SK-N-SH treated with all-trans-retinoic acid at 6 μM for 48 hours (cell line): ENCODE measurements at regions not wholly inside any gene's neighbourhood (a gene's known extent, or its start where the extent isn't known, plus 50 kb on each side); places are given as distances from the start of the nearest gene placed in this dataset.
"Not testable (repeated sequence)": the region's sequence is repeated elsewhere in the genome, so short reads cannot be mapped to it uniquely, and the experiment has no call there.

Experiments
- ATAC-seq: fragments of 200-7000 bp; cut with Tn5 transposase; 3 replicates; pipeline ENCODE4 v1.9.1; 2020; ENCODE audit warnings: mild to moderate bottlenecking, moderate library complexity
- ARNTL ChIP-seq: fragments of 450-650 bp; formaldehyde crosslinking; IDR thresholded peaks from 2 replicates; pipeline ENCODE4 v1.5.0; 2020; ENCODE audit warnings: low read depth, mild to moderate bottlenecking, moderate library complexity, borderline replicate concordance
- BACH2 ChIP-seq: fragments of 250-450 bp; sonication (Bioruptor Pico); IDR thresholded peaks from 2 replicates; pipeline ENCODE4 v1.9.0; 2021; ENCODE audit warnings: mild to moderate bottlenecking, borderline replicate concordance
- CREB5 ChIP-seq: fragments of 250-450 bp; sonication (Bioruptor Pico); IDR thresholded peaks from 2 replicates; pipeline ENCODE4 v1.5.1; 2020; ENCODE audit warnings: low read depth, mild to moderate bottlenecking, moderate library complexity
- CSDC2 ChIP-seq: fragments of 250-450 bp; sonication (Bioruptor Pico); IDR thresholded peaks from 2 replicates; pipeline ENCODE4 v1.5.0; 2020; ENCODE audit warnings: mild to moderate bottlenecking, moderate library complexity
- ESRRG ChIP-seq: fragments of 250-450 bp; sonication (Bioruptor Pico); IDR thresholded peaks from 2 replicates; pipeline ENCODE4 v1.6.1; 2021; ENCODE audit warnings: mild to moderate bottlenecking
- GLIS3 ChIP-seq: fragments of 250-450 bp; sonication (Bioruptor Pico); IDR thresholded peaks from 2 replicates; pipeline ENCODE4 v1.5.0; 2020; ENCODE audit warnings: mild to moderate bottlenecking, moderate library complexity
- ISL1 ChIP-seq: fragments of 250-450 bp; sonication (Bioruptor Pico); IDR thresholded peaks from 2 replicates; pipeline ENCODE4 v2.1.2; 2022; ENCODE audit warnings: mild to moderate bottlenecking, moderate library complexity
- OSR1 ChIP-seq: fragments of 250-450 bp; sonication (Bioruptor Pico); IDR thresholded peaks from 2 replicates; pipeline ENCODE4 v1.8.0; 2022; ENCODE audit warnings: moderate library complexity, mild to moderate bottlenecking, inconsistent platforms
- PATZ1 ChIP-seq: fragments of 250-450 bp; sonication (Bioruptor Pico); IDR thresholded peaks from 2 replicates; pipeline ENCODE4 v1.8.0; 2020; ENCODE audit warnings: mild to moderate bottlenecking, moderate library complexity, borderline replicate concordance
- PPARA ChIP-seq: fragments of 250-450 bp; sonication (Bioruptor Pico); IDR thresholded peaks from 2 replicates; pipeline ENCODE4 v1.5.0; 2020; ENCODE audit warnings: mild to moderate bottlenecking, borderline replicate concordance
- RARB ChIP-seq: fragments of 250-450 bp; sonication (Bioruptor Pico); IDR thresholded peaks from 2 replicates; pipeline ENCODE4 v1.8.0; 2021; ENCODE audit warnings: mild to moderate bottlenecking, moderate library complexity
- SNAI2 ChIP-seq: fragments of 250-450 bp; sonication (Bioruptor Pico); IDR thresholded peaks from 2 replicates; pipeline ENCODE4 v1.5.0; 2020; ENCODE audit warnings: mild to moderate bottlenecking, moderate library complexity
- TCF4 ChIP-seq: fragments of 250-450 bp; sonication (Bioruptor Pico); IDR thresholded peaks from 2 replicates; pipeline ENCODE4 v1.8.0; 2021; ENCODE audit warnings: mild to moderate bottlenecking, moderate library complexity, borderline replicate concordance
- TOX ChIP-seq: fragments of 250-450 bp; sonication (Bioruptor Pico); IDR thresholded peaks from 2 replicates; pipeline ENCODE4 v1.8.0; 2021; ENCODE audit warnings: mild to moderate bottlenecking, moderate library complexity, borderline replicate concordance
- TSHZ2 ChIP-seq: fragments of 250-450 bp; sonication (Bioruptor Pico); IDR thresholded peaks from 2 replicates; pipeline ENCODE4 v1.5.0; 2020; ENCODE audit warnings: mild to moderate bottlenecking, moderate library complexity
- ZC3H10 ChIP-seq: fragments of 250-450 bp; sonication (Bioruptor Pico); IDR thresholded peaks from 2 replicates; pipeline ENCODE4 v1.5.1; 2021; ENCODE audit warnings: mild to moderate bottlenecking, moderate library complexity
- ZFP3 ChIP-seq: fragments of 250-450 bp; sonication (Bioruptor Pico); IDR thresholded peaks from 2 replicates; pipeline ENCODE4 v1.5.0; 2020; ENCODE audit warnings: mild to moderate bottlenecking, moderate library complexity
- ZFP30 ChIP-seq: fragments of 450-650 bp; formaldehyde crosslinking; IDR thresholded peaks from 2 replicates; pipeline ENCODE4 v1.5.0; 2022; ENCODE audit warnings: mild to moderate bottlenecking, moderate library complexity
- ZNF565 ChIP-seq: fragments of 450-650 bp; formaldehyde crosslinking; conservative IDR thresholded peaks from 2 replicates; pipeline ENCODE4 v1.5.0; 2020; ENCODE audit warnings: low read depth, mild to moderate bottlenecking, moderate library complexity
- ZNF8 ChIP-seq: fragments of 450-650 bp; formaldehyde crosslinking; IDR thresholded peaks from 2 replicates; pipeline ENCODE4 v1.5.0; 2020; ENCODE audit warnings: mild to moderate bottlenecking, moderate library complexity
- TF ChIP-seq, protein P1 (sequence below): fragments of 250-450 bp; sonication (Bioruptor Pico); IDR thresholded peaks from 2 replicates; pipeline ENCODE4 v1.8.0; 2021; ENCODE audit warnings: low read depth, mild to moderate bottlenecking, moderate library complexity, borderline replicate concordance
- TF ChIP-seq, protein P2 (sequence below): fragments of 250-450 bp; sonication (Bioruptor Pico); IDR thresholded peaks from 2 replicates; pipeline ENCODE4 v1.5.1; 2021; ENCODE audit warnings: mild to moderate bottlenecking, moderate library complexity

DNA sequence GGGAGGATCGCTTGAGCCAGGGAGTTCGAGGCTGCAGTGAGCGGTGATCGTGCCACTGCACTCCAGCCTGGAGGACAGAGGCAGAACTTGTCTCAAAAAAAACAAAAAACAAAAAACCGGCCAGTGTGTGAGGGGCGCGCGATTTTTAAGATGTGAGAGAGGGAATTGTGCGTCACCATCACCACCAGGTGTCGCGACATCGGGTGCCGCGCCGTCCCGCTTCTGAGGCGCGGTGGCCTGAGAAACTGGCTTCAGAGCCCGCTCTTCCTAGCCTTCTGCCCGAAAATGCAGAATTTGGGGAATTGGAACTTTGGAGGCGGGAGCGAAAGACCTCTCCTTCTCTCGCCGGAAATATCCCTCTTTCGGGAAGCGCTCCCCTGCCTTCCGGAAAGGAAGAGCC lies 524.8 kb downstream of the KCNJ18 start:
- TF ChIP-seq ZFP30, result no peak
- no peak for TF ChIP-seq OSR1 (CRISPR knock-in tag)
- no peak for TF ChIP-seq SNAI2 (CRISPR knock-in tag)
- TF ChIP-seq GLIS3 (CRISPR knock-in tag), result no peak
- no peak for TF ChIP-seq ESRRG (CRISPR knock-in tag)
- no peak for TF ChIP-seq CREB5 (CRISPR knock-in tag)
- no peak for TF ChIP-seq TOX (CRISPR knock-in tag)
- no peak for TF ChIP-seq ZC3H10 (CRISPR knock-in tag)
- TF ChIP-seq CSDC2 (CRISPR knock-in tag), result no peak
- TF ChIP-seq RARB (CRISPR knock-in tag), result no peak
- no peak for TF ChIP-seq ZNF8 (CRISPR knock-in tag)
- TF ChIP-seq ARNTL, result no peak
- TF ChIP-seq BACH2 (CRISPR knock-in tag), result no peak
- no peak for TF ChIP-seq PATZ1 (CRISPR knock-in tag)
- TF ChIP-seq, protein P1, sequence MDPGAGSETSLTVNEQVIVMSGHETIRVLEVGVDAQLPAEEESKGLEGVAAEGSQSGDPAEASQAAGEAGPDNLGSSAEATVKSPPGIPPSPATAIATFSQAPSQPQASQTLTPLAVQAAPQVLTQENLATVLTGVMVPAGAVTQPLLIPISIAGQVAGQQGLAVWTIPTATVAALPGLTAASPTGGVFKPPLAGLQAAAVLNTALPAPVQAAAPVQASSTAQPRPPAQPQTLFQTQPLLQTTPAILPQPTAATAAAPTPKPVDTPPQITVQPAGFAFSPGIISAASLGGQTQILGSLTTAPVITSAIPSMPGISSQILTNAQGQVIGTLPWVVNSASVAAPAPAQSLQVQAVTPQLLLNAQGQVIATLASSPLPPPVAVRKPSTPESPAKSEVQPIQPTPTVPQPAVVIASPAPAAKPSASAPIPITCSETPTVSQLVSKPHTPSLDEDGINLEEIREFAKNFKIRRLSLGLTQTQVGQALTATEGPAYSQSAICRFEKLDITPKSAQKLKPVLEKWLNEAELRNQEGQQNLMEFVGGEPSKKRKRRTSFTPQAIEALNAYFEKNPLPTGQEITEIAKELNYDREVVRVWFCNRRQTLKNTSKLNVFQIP (CRISPR knock-in tag), result no peak
- TF ChIP-seq ZNF565, result no peak
- peak; percentile 80 for ATAC-seq

- TF ChIP-seq RARB (CRISPR knock-in tag) (no peak), ISL1 (CRISPR knock-in tag) (no peak), ESRRG (CRISPR knock-in tag) (no peak), ZNF8 (CRISPR knock-in tag) (no peak), TCF4 (CRISPR knock-in tag) (no peak), ZC3H10 (CRISPR knock-in tag) (no peak), PPARA (no peak), CSDC2 (CRISPR knock-in tag) (no peak), TSHZ2 (CRISPR knock-in tag) (no peak), ZFP3 (no peak)
- TF ChIP-seq, protein P2, sequence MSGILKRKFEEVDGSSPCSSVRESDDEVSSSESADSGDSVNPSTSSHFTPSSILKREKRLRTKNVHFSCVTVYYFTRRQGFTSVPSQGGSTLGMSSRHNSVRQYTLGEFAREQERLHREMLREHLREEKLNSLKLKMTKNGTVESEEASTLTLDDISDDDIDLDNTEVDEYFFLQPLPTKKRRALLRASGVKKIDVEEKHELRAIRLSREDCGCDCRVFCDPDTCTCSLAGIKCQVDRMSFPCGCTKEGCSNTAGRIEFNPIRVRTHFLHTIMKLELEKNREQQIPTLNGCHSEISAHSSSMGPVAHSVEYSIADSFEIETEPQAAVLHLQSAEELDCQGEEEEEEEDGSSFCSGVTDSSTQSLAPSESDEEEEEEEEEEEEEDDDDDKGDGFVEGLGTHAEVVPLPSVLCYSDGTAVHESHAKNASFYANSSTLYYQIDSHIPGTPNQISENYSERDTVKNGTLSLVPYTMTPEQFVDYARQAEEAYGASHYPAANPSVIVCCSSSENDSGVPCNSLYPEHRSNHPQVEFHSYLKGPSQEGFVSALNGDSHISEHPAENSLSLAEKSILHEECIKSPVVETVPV (CRISPR knock-in tag), result no peak
- TF ChIP-seq, protein P1 (CRISPR knock-in tag), result no peak
- no peak for ATAC-seq
Observed at GRCh38 chr17:22221344-22221743, 529.0 kb downstream of the KCNJ18 start.

GRCh38 chr17:22226477-22226876 lies 534.2 kb downstream of the KCNJ18 start:
- not testable (repeated sequence) for ATAC-seq

- not testable (repeated sequence) for ATAC-seq
Observed at GRCh38 chr17:22226932-22227331, 534.6 kb downstream of the KCNJ18 start.

DNA sequence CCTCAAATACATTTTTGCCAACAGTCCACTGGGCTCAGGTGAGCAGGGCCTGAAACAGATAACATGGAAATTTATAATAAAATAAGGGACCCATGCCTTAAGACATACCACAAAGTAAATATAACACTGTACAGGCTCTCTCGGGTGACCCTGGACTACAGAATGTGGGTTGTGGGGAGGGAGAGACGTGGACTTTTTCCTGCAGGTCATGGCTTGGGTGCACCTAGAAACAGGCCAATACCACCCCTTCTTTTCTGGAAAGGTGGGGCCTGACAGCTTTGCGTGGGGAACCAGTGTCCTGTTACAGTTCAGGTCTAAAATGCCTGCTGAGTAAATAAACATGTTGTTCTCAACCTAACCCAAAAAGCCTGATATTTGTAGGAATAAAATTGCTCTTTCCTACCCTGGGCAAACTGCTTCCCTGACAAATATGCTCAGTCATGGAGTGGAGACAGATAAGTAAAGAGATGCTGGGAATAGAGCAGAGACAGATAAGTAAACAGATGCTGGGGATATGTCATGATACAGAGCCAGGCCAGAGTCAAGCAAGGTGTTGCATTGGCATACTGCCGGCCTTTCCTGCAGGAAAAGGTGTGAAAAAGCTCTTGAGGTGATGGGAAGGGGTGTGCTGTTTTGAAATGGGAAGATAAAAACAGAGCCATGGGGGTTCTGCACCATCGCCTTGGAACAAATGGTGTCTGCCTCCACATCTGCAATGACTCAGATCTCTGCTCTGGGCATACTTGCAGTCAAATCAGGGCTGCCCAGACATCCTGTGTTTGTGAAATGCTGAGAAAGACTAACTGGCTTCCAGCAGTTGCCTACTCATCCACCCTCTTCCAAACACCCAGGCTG lies 535.6 kb downstream of the KCNJ18 start:
- not testable (repeated sequence) for ATAC-seq

- ATAC-seq, result not testable (repeated sequence)
Observed at GRCh38 chr17:22229821-22230220, 537.5 kb downstream of the KCNJ18 start.
